Hematopoietic multipotent progenitor cell treated with erythropoietin and hydrocortisone succinate and interleukin-3 and kit ligand, for 15 days (in vitro differentiated cells): ENCODE measurements at regions not wholly inside any gene's neighbourhood (a gene's known extent, or its start where the extent isn't known, plus 50 kb on each side); places are given as distances from the start of the nearest gene placed in this dataset.

Source experiments
- DNase-seq: peaks from one replicate; pipeline ENCODE4 v3.0.0-alpha.2; 2015; ENCODE audit warnings: low spot score

DNA sequence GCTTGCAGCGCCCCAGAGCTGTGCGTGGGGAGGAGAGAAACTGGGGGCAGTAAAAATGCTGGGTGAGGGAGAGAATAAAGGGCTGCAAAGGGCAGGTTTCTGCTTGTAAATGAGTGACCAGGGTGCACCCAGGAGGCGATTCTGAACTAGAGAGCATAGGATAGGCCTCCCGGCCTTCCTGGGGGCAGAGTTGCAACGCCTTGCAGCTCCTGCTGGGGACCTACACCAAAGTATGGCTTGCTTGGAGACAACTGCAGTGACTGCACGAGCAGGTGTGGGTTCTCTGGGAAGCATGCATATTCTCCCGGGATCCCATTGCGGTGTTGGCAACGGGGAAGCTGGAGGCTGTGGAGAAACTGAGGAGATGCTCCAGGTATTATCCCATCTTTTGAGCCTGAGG, 111.6 kb upstream of the SPACA1 start:
- DNase-seq: no peak

- no peak for DNase-seq
Observed at GRCh38 chr6:87935196-87935595, 112.4 kb upstream of the SPACA1 start.

GRCh38 chr6:87932361-87932760, 115.3 kb upstream of the SPACA1 start:
- no peak for DNase-seq

GRCh38 chr6:87929843-87930288, 117.8 kb upstream of the SPACA1 start:
- DNase-seq: peak; percentile 13

DNA sequence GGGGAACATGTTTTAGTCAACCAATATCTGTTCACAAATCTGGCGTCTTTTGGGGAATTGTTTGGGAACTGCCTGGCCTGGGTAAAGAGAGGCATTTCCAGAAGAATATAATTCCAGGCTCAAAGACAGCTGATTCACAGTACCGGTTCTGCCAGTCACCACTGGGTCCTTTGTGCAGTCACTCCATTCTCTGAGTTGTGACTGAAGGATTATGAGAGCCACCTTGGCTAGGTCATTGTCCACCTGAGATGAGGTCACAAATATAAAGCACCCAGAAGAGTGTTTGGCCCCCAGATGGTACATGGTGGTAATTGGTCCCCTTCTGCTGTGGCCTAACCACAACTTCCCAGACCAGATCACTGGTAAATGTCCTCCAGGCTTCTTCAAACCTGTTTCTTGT, 121.0 kb upstream of the SPACA1 start:
- DNase-seq: no peak

- DNase-seq: no peak
Observed at GRCh38 chr6:87926072-87926471, 121.6 kb upstream of the SPACA1 start.

DNA sequence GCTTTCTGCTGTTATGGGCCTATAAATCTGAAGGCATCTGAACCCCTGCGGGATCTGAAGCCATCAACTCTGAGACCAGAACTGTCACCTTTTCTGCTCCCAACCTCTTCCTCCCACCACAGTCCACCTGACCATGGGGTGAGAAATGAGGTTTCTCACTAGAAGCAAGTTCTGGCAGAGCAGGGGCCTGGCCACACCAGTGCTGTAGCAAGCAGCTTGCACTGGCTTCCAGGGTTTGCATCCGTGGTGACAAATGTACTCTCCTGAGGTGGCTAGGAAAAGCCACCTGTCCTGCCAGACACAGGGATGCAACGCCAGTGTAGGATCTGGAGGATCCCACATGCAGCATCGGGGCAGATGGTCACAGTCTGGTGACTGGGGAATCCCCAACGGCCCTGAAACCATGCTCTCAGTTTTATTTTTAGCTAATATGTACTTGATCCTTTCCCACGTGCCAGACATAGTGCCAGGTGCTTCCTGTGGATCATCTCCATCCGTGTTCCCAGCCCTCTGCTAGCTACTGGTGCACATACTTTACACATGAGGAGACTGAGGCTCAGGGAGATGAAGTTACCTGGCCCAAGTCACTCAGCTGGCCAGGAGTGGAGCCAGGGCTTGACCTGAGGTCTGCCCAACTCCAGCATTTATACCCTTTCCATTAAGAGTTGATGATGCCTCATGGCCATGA, 122.1 kb upstream of the SPACA1 start:
- no peak for DNase-seq

DNA sequence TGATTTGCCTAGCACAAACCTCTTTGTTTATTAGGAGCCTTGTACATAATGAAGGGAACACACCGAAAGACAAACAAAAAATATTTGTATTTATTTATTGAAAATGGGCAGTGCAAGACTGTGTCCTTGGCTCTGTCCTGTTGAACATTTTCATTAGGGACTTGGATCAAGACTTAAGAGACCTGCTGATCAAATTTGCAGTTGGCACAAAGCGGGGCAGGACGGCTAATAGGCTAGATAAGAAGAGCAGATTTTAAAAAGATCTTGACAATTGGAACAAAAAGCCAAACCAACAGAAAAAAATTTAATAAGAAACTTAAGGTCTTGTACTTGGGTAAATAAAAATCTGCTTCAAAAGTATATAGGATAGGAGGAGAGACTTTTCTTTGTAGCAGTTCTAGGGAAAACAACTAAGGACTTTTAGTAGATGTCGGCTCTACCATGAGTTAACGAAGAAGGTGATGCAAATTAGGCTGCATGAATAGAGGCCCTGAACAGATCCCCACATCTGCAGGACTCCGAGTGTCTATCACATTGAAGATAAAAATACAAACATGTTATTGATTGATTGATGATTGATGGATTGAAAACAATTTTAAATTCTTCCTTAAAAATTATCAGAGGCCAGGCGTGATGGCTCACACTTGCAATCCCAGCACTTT, 124.1 kb upstream of the SPACA1 start:
- no peak for DNase-seq

- no peak for DNase-seq
Observed at GRCh38 chr6:87922947-87923330, 124.7 kb upstream of the SPACA1 start.

DNA sequence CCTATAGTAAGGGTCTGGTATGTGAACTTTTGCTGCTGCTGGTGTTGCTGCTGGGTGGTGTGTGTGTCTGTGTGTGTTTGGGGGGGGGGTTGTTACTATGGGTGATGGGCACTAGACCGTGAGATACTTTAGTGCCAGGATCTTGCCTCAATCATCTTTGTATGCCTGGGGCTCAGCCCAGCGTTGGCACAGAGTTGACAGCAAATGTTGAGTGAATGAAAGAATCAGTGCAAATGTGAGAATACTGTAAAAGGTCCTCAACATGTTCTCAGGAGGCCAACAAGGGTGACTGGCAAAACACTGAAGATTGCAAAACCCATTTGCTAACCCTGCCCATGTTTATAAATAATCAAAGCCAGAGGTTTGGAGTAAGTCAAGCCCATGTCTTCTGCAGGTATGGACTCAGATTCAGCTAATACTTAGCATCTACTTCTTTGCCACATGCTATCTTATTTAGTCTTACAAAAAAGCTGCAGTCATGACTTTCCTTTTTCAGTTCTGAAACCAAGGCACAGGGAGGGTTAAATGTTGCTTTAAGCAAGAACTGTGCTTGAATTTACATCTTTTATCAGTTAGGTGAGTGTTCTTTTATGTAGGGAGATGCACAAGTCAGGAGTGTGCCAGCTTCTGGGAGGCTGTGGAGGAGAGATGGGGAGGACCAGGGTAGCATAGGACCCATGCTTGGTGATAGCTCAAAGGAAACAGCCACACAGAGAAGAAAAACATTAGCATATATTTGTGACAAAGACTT, 125.3 kb upstream of the SPACA1 start:
- no peak for DNase-seq

GRCh38 chr6:87921034-87921433, 126.6 kb upstream of the SPACA1 start:
- no peak for DNase-seq

DNA sequence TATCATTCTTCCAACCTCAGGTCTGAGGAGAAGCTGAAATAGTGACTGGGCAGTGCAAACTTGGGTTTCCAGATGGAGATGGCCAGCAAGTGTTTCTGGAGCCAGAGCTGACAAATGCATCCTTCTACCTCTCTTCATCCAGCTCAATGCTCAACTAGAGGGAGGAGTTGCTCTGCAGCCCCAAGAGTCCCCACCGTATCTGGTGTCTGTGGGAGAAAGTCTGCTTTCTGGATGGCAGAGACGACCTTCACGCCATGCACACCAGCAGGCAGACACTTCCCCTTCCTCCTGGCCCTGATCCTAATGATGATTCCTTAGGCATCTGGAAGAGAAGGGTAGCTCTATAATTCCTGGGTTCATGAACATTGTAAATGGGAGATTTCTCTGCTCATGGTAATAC, 127.4 kb upstream of the SPACA1 start:
- DNase-seq: no peak

GRCh38 chr6:87919416-87919815, 128.2 kb upstream of the SPACA1 start:
- DNase-seq: no peak

DNA sequence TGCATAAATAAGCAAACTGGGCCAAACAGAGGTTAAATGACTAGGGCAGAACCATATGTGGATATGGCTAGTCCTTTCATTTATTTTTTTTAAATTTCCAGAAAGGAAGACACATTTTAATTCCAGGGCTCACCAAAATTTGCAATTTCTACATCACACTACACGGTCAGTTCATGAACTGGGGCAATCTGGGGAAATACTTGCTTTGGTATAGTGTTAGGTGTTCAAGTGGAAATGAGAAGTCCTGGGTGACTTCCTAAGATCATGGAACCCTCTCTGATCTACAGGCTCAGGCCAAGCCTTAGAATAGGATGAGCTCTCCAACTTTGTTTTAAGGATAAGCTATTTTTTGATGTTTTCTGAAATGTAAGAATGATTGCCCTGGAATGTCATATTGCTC, 128.6 kb upstream of the SPACA1 start:
- DNase-seq: no peak

- DNase-seq: no peak
Observed at GRCh38 chr6:87918461-87918941, 129.1 kb upstream of the SPACA1 start.

GRCh38 chr6:87917886-87918285, 129.8 kb upstream of the SPACA1 start:
- DNase-seq: no peak

DNA sequence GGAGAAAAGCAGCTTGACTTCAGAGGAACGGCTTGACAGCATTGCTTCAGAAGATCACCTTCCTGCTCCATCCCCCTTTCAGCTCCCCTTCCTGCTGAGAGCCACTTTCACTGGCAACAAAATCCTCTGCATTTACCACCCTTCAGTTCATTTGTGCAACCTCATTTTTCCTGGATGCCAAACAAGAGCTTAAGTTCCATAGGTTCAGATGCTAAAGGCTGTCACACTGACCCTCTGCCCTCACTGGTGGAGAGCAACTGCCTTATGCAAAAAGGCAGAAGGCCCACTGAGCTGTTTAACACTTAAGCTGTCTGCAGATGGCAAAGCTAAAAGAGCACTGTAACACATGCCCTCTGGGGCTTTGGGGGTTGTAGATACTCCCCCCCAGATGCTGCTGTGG, 131.2 kb upstream of the SPACA1 start:
- DNase-seq: no peak

DNA sequence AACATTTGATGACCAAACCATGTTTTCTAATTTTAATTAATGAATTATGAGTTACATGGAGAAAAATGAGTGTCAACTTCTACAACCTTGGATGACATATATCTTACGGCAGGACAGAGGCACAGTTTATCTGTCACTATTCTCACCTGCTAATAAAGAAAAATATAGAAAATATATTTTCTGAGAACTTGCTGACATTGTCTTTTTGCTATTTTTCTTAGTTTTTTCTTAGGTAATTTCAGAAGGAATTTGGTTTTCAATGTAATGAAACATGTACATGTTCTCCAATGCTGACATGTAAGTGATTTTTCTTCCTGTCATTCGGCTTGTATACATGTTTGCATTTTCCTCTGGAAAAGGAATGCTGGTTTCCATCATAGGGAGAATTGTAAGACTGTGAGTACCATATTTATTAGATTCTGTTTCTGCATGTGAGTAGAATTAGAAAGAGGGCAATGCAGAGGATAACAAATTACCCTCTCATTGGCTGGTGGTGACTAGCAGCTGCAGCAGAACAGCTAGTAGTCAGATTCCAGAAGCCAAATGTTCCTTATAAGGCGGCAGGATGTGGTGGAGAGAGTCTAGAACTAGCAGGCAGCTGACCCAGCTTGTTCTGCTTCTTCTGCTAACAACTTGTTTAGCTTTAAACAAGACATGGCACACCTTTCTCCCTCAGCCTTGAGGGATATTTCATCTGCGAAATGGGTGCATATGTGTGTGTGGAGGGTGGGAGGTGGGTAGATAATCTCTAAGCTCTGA, 132.8 kb upstream of the SPACA1 start:
- no peak for DNase-seq

DNA sequence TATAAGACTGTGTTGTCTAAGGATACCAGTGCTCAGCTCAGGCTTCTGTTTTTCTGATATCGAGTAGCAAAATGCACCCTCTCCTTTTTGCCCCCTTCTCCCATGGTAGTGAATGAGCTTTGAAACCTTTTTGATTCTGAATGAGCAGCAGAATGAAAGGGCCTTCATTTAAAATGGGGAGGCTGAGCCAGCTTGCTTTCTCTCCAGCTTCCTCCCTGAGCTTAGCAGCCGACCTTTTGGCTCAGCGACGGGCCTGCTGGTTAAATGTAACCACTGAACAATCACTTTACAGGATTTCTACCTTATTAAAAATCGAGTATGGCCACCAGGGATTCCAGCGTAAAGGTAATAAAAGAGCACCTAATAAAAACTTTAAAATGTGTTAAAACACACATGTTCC, 133.7 kb upstream of the SPACA1 start:
- no peak for DNase-seq

- DNase-seq: no peak
Observed at GRCh38 chr6:87912102-87912501, 135.5 kb upstream of the SPACA1 start.

GRCh38 chr6:87909849-87910248, 137.8 kb upstream of the SPACA1 start:
- DNase-seq: no peak
